ENCODE measurements at regions not wholly inside any gene's neighbourhood (a gene's known extent, or its start where the extent isn't known, plus 50 kb on each side); places are given as distances from the start of the nearest gene placed in this dataset.
"Not testable (repeated sequence)": the region's sequence is repeated elsewhere in the genome, so short reads cannot be mapped to it uniquely, and the experiment has no call there.

- Mint-ChIP-seq H3K27ac (no peak overlapping the region), H3K4me3 (no peak overlapping the region), H3K27me3 (no peaks in the 10 kb centered on the region), H3K4me1 (no peaks in the 10 kb centered on the region), H3K9me3 (peaks cover 0 to 6% (median 4%) of the 10 kb centered on the region in 5 donors), H3K36me3 (no peaks in the 10 kb centered on the region)
- H3K4me3 ChIP-seq (ENCODE audit: low read length), result no peak overlapping the region
- no peaks in the 10 kb centered on the region for H3K36me3 ChIP-seq (ENCODE audit: insufficient read depth, low read length)
- no peaks in the 10 kb centered on the region for H3K27me3 ChIP-seq (ENCODE audit: insufficient read depth, low read length, poor library complexity, severe bottlenecking)
- no peak for DNase-seq
- ChIA-PET POLR2A (no interaction called here), CTCF (no interaction called here)
- H3K4me1 ChIP-seq (ENCODE audit: insufficient read depth, low read length), result no peaks in the 10 kb centered on the region
- no peaks in the 10 kb centered on the region for H3K9me3 ChIP-seq (ENCODE audit: low read length)
- H3K27ac ChIP-seq (ENCODE audit: low read depth, low read length), result no peak overlapping the region
These were observed 350.3 kb upstream of the PCSK5 start for GRCh38 chr9:75540185-75540584.

DNA sequence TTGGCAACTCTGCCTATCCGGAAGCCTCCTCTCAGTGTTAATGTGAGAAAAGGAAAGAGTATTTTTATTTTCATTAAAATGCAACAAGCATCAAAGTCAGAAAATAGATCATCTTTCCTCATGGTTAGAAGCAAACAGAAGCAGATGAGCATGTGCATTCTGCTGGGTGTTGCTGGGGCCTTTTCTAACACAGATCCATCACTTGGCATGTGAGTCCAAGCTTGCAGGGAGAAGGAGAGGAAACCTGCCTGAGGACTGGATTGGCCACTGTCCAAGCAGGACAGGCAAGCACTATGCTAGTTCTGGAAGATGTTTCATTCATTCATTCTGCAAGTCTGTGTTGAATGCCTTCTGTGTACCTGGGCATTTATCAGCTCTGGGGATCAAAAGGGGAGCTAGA, 348.7 kb upstream of the PCSK5 start:
- H3K9me3 Mint-ChIP-seq, result peaks cover 0 to 5% (median 3%) of the 10 kb centered on the region in 5 donors
- DNase-seq, result no peak
- H3K27me3 Mint-ChIP-seq, result no peaks in the 10 kb centered on the region
- no peaks in the 10 kb centered on the region for H3K4me1 Mint-ChIP-seq
- Histone ChIP-seq H3K4me1 (ENCODE audit: insufficient read depth, low read length) (no peaks in the 10 kb centered on the region), H3K36me3 (ENCODE audit: insufficient read depth, low read length) (no peaks in the 10 kb centered on the region), H3K27ac (ENCODE audit: low read depth, low read length) (no peak overlapping the region), H3K9me3 (ENCODE audit: low read length) (no peaks in the 10 kb centered on the region), H3K4me3 (ENCODE audit: low read length) (no peak overlapping the region), H3K27me3 (ENCODE audit: insufficient read depth, low read length, poor library complexity, severe bottlenecking) (no peaks in the 10 kb centered on the region)
- ChIA-PET POLR2A (no interaction called here), CTCF (no interaction called here)
- H3K4me3 Mint-ChIP-seq, result no peak overlapping the region
- no peaks in the 10 kb centered on the region for H3K36me3 Mint-ChIP-seq
- no peak overlapping the region for H3K27ac Mint-ChIP-seq

GRCh38 chr9:75544815-75545214, 345.7 kb upstream of the PCSK5 start:
- Mint-ChIP-seq H3K27ac (no peak overlapping the region), H3K36me3 (no peaks in the 10 kb centered on the region), H3K4me1 (no peaks in the 10 kb centered on the region), H3K9me3 (peaks cover 0 to 5% (median 0%) of the 10 kb centered on the region in 5 donors), H3K27me3 (peaks cover 0 to 4% of the 10 kb centered on the region in 2 donors), H3K4me3 (no peak overlapping the region)
- Histone ChIP-seq H3K4me3 (ENCODE audit: low read length) (no peak overlapping the region), H3K9me3 (ENCODE audit: low read length) (no peaks in the 10 kb centered on the region), H3K36me3 (ENCODE audit: insufficient read depth, low read length) (no peaks in the 10 kb centered on the region), H3K27me3 (ENCODE audit: insufficient read depth, low read length, poor library complexity, severe bottlenecking) (no peaks in the 10 kb centered on the region), H3K4me1 (ENCODE audit: insufficient read depth, low read length) (no peaks in the 10 kb centered on the region), H3K27ac (ENCODE audit: low read depth, low read length) (no peak overlapping the region)
- ChIA-PET POLR2A (no interaction called here), CTCF (no interaction called here)
- no peak for DNase-seq

- ChIA-PET POLR2A (no interaction called here), CTCF (no interaction called here)
- H3K27me3 ChIP-seq (ENCODE audit: insufficient read depth, low read length, poor library complexity, severe bottlenecking), result no peaks in the 10 kb centered on the region
- H3K36me3 ChIP-seq (ENCODE audit: insufficient read depth, low read length), result no peaks in the 10 kb centered on the region
- DNase-seq, result no peak
- H3K4me3 Mint-ChIP-seq, result no peak overlapping the region
- no peak overlapping the region for H3K27ac ChIP-seq (ENCODE audit: low read depth, low read length)
- H3K27me3 Mint-ChIP-seq, result peaks cover 0 to 4% of the 10 kb centered on the region in 2 donors
- no peaks in the 10 kb centered on the region for H3K9me3 ChIP-seq (ENCODE audit: low read length)
- H3K4me1 ChIP-seq (ENCODE audit: insufficient read depth, low read length), result no peaks in the 10 kb centered on the region
- no peak overlapping the region for H3K27ac Mint-ChIP-seq
- H3K36me3 Mint-ChIP-seq, result no peaks in the 10 kb centered on the region
- peaks cover 0 to 5% (median 0%) of the 10 kb centered on the region in 5 donors for H3K9me3 Mint-ChIP-seq
- H3K4me3 ChIP-seq (ENCODE audit: low read length), result no peak overlapping the region
- H3K4me1 Mint-ChIP-seq, result no peaks in the 10 kb centered on the region
These were observed 345.2 kb upstream of the PCSK5 start for GRCh38 chr9:75545287-75545686.

DNA sequence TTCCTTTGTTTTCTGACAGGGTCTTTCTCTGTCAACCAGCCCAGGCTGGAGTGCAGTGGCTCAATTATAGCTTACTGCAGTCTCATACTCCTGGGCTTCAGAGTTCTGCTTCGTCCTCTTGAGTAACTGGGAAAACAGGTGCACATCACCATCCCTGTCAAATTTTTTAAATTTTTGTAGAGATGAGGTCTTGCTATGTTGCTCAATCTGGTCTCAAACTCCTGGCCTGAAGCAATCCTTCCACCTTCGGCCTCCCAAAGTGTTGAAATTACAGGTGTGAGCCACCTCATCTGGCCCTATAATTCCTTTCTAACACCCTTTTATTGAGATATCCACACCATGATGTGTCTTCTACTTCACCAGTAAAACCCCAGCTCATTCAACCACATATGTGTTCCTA, 341.6 kb upstream of the PCSK5 start:
- no peak overlapping the region for H3K4me3 ChIP-seq (ENCODE audit: low read length)
- H3K4me1 ChIP-seq (ENCODE audit: insufficient read depth, low read length), result no peaks in the 10 kb centered on the region
- Mint-ChIP-seq H3K4me3 (no peak overlapping the region), H3K27me3 (peaks cover 0 to 4% of the 10 kb centered on the region in 2 donors), H3K27ac (no peak overlapping the region), H3K4me1 (no peaks in the 10 kb centered on the region), H3K36me3 (no peaks in the 10 kb centered on the region), H3K9me3 (peaks cover 0 to 5% (median 1%) of the 10 kb centered on the region in 5 donors)
- H3K36me3 ChIP-seq (ENCODE audit: insufficient read depth, low read length), result no peaks in the 10 kb centered on the region
- H3K9me3 ChIP-seq (ENCODE audit: low read length), result no peaks in the 10 kb centered on the region
- no peaks in the 10 kb centered on the region for H3K27me3 ChIP-seq (ENCODE audit: insufficient read depth, low read length, poor library complexity, severe bottlenecking)
- POLR2A ChIA-PET, result no interaction called here
- no peak overlapping the region for H3K27ac ChIP-seq (ENCODE audit: low read depth, low read length)
- no peak for DNase-seq
- CTCF ChIA-PET, result no interaction called here

DNA sequence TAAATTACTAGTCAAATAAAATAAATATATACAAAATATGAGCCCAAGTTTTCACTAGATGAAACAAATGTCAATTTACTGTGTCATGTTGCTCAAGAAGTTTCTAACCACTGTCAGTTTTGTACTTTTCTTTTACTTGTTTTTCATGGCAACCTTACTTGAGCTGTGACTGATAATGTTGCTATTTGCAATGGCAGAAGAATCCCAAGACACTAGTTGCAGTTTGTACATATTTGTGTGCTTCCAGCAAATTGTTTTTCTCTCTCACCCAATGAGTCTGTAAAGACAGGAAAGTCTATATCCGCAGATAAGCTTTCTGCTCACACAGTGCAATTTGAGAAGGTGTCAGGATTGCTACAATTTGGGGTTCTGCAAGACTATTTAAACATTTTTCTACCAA, 338.6 kb upstream of the PCSK5 start:
- Mint-ChIP-seq H3K27ac (no peak overlapping the region), H3K36me3 (no peaks in the 10 kb centered on the region), H3K4me3 (no peak overlapping the region), H3K27me3 (peaks cover 0 to 4% of the 10 kb centered on the region in 2 donors), H3K9me3 (peaks cover 0 to 5% (median 2%) of the 10 kb centered on the region in 5 donors), H3K4me1 (no peaks in the 10 kb centered on the region)
- H3K27ac ChIP-seq (ENCODE audit: low read depth, low read length), result no peak overlapping the region
- H3K4me3 ChIP-seq (ENCODE audit: low read length), result no peak overlapping the region
- no peaks in the 10 kb centered on the region for H3K9me3 ChIP-seq (ENCODE audit: low read length)
- ChIA-PET CTCF (interaction anchor here (1.5 kb wide), 1 partner anchor 9 kb away, joined by 3 read pairs; no protein-coding TSS in a partner anchor), POLR2A (no interaction called here)
- no peaks in the 10 kb centered on the region for H3K27me3 ChIP-seq (ENCODE audit: insufficient read depth, low read length, poor library complexity, severe bottlenecking)
- H3K36me3 ChIP-seq (ENCODE audit: insufficient read depth, low read length), result no peaks in the 10 kb centered on the region
- H3K4me1 ChIP-seq (ENCODE audit: insufficient read depth, low read length), result no peaks in the 10 kb centered on the region
- no peak for DNase-seq

GRCh38 chr9:75552941-75553340, 337.5 kb upstream of the PCSK5 start:
- H3K36me3 Mint-ChIP-seq, result no peaks in the 10 kb centered on the region
- no peaks in the 10 kb centered on the region for H3K27me3 ChIP-seq (ENCODE audit: insufficient read depth, low read length, poor library complexity, severe bottlenecking)
- no peak overlapping the region for H3K27ac ChIP-seq (ENCODE audit: low read depth, low read length)
- H3K27ac Mint-ChIP-seq, result no peak overlapping the region
- no peaks in the 10 kb centered on the region for H3K4me1 Mint-ChIP-seq
- H3K4me1 ChIP-seq (ENCODE audit: insufficient read depth, low read length), result no peaks in the 10 kb centered on the region
- peaks cover 0 to 4% of the 10 kb centered on the region in 2 donors for H3K27me3 Mint-ChIP-seq
- peaks cover 0 to 5% (median 2%) of the 10 kb centered on the region in 5 donors for H3K9me3 Mint-ChIP-seq
- CTCF ChIA-PET, result no interaction called here
- no peak overlapping the region for H3K4me3 ChIP-seq (ENCODE audit: low read length)
- no peaks in the 10 kb centered on the region for H3K9me3 ChIP-seq (ENCODE audit: low read length)
- H3K36me3 ChIP-seq (ENCODE audit: insufficient read depth, low read length), result no peaks in the 10 kb centered on the region
- no peak for DNase-seq
- POLR2A ChIA-PET, result no interaction called here
- no peak overlapping the region for H3K4me3 Mint-ChIP-seq

- H3K9me3 ChIP-seq (ENCODE audit: low read length); DNase-seq; H3K4me1 ChIP-seq (ENCODE audit: insufficient read depth, low read length); H3K4me1 Mint-ChIP-seq; H3K27me3 ChIP-seq (ENCODE audit: insufficient read depth, low read length, poor library complexity, severe bottlenecking); H3K27ac Mint-ChIP-seq; H3K36me3 ChIP-seq (ENCODE audit: insufficient read depth, low read length); H3K4me3 Mint-ChIP-seq; H3K36me3 Mint-ChIP-seq; H3K4me3 ChIP-seq (ENCODE audit: low read length); H3K27ac ChIP-seq (ENCODE audit: low read depth, low read length); POLR2A ChIA-PET; H3K27me3 Mint-ChIP-seq; CTCF ChIA-PET: not testable (repeated sequence)
- H3K9me3 Mint-ChIP-seq, result peaks cover 0 to 12% (median 4%) of the 10 kb centered on the region in 5 donors
These were observed 323.7 kb upstream of the PCSK5 start for GRCh38 chr9:75566813-75567212.

GRCh38 chr9:75570538-75570937, 319.9 kb upstream of the PCSK5 start:
- Histone ChIP-seq H3K36me3 (ENCODE audit: insufficient read depth, low read length) (no peaks in the 10 kb centered on the region), H3K4me3 (ENCODE audit: low read length) (no peak overlapping the region), H3K27me3 (ENCODE audit: insufficient read depth, low read length, poor library complexity, severe bottlenecking) (no peaks in the 10 kb centered on the region), H3K27ac (ENCODE audit: low read depth, low read length) (no peak overlapping the region), H3K4me1 (ENCODE audit: insufficient read depth, low read length) (no peaks in the 10 kb centered on the region), H3K9me3 (ENCODE audit: low read length) (no peaks in the 10 kb centered on the region)
- no peak overlapping the region for H3K4me3 Mint-ChIP-seq
- no peak overlapping the region for H3K27ac Mint-ChIP-seq
- peaks cover 0 to 4% (median 0%) of the 10 kb centered on the region in 5 donors for H3K9me3 Mint-ChIP-seq
- POLR2A ChIA-PET, result no interaction called here
- no peak for DNase-seq
- no peaks in the 10 kb centered on the region for H3K36me3 Mint-ChIP-seq
- CTCF ChIA-PET, result no interaction called here
- no peaks in the 10 kb centered on the region for H3K4me1 Mint-ChIP-seq
- peaks cover 0 to 1% of the 10 kb centered on the region in 2 donors for H3K27me3 Mint-ChIP-seq
